CD14-positive monocyte (primary cell): ENCODE measurements at regions not wholly inside any gene's neighbourhood (a gene's known extent, or its start where the extent isn't known, plus 50 kb on each side); places are given as distances from the start of the nearest gene placed in this dataset.

ENCODE experiments used
- DNase-seq, 3 donors: peaks; one replicate each; pipeline ENCODE4 v3.0.0-alpha.2; 2011 to 2022
- H2AFZ ChIP-seq: 2 replicates; pipeline ENCODE4 v1.6.0; 2012; ENCODE audit warnings: mild to moderate bottlenecking, low read depth, low read length, inconsistent platforms; ENCODE audit not compliant: insufficient read depth, poor library complexity, severe bottlenecking
- H3K27ac ChIP-seq, 2 donors: 1 replicate in 1 of 2; 2 replicates in 1 of 2; pipeline ENCODE4 v1.5.1; 2012 to 2013; ENCODE audit warnings: low read length in 2 of 2, control low read depth in 1 of 2, inconsistent platforms in 1 of 2, low read depth in 1 of 2, mild to moderate bottlenecking in 1 of 2
- H3K27me3 ChIP-seq, 2 donors: one replicate each; pipeline versions ENCODE4 v1.6.0 to v1.6.1; 2011 to 2013; ENCODE audit warnings: low read length in 2 of 2; ENCODE audit not compliant: control insufficient read depth in 2 of 2, insufficient read depth in 2 of 2
- H3K36me3 ChIP-seq, 2 donors: replicated peaks in 1 of 2; 1 replicate in 1 of 2; 2 replicates in 1 of 2; pipeline versions ENCODE4 v1.5.1 to v1.6.1; 2012 to 2013; ENCODE audit warnings: low read length in 2 of 2, control low read depth in 1 of 2, inconsistent platforms in 1 of 2, mild to moderate bottlenecking in 1 of 2; ENCODE audit not compliant: insufficient read depth in 2 of 2, control insufficient read depth in 1 of 2
- H3K4me1 ChIP-seq, 2 donors: 1 replicate in 1 of 2; 2 replicates in 1 of 2; pipeline versions ENCODE4 v1.5.1 to v1.6.1; 2012 to 2013; ENCODE audit warnings: low read length in 2 of 2, control low read depth in 1 of 2, inconsistent platforms in 1 of 2, mild to moderate bottlenecking in 1 of 2, moderate library complexity in 1 of 2; ENCODE audit not compliant: insufficient read depth in 2 of 2, control insufficient read depth in 1 of 2
- H3K4me2 ChIP-seq: replicated peaks from 2 replicates; pipeline ENCODE3; 2012; ENCODE audit warnings: low read length, moderate library complexity, mild to moderate bottlenecking; ENCODE audit not compliant: poor library complexity, severe bottlenecking; ENCODE audit errors: extremely low read depth
- H3K4me3 ChIP-seq, 3 experiments: fragments of 200-600 bp in 1 of 3; sonication (generic) in 1 of 3; replicated peaks in 1 of 3; 1 replicate in 2 of 3; 2 replicates in 1 of 3; pipeline ENCODE4 v1.5.1; 2011 to 2013; ENCODE audit warnings: low read length in 3 of 3, mild to moderate bottlenecking in 3 of 3, control low read depth in 2 of 3, low read depth in 2 of 3, inconsistent platforms in 1 of 3, moderate library complexity in 1 of 3
- H3K79me2 ChIP-seq: 2 replicates; pipeline ENCODE4 v1.6.0; 2012; ENCODE audit warnings: mild to moderate bottlenecking, control low read depth, inconsistent platforms, low read length, moderate library complexity; ENCODE audit not compliant: insufficient read depth
- H3K9ac ChIP-seq: 2 replicates; pipeline ENCODE4 v1.6.0; 2017; ENCODE audit warnings: low read length, mild to moderate bottlenecking; ENCODE audit not compliant: insufficient read depth, poor library complexity, severe bottlenecking
- H3K9me3 ChIP-seq, 2 donors: replicated peaks in 1 of 2; 1 replicate in 1 of 2; 2 replicates in 1 of 2; pipeline versions ENCODE4 v1.5.1 to v1.6.1; 2012 to 2013; ENCODE audit warnings: low read length in 2 of 2, control low read depth in 1 of 2; ENCODE audit not compliant: control insufficient read depth in 1 of 2, insufficient read depth in 1 of 2
- H4K20me1 ChIP-seq: 2 replicates; pipeline ENCODE4 v1.6.0; 2012; ENCODE audit warnings: mild to moderate bottlenecking, low read length, control low read depth, moderate library complexity; ENCODE audit not compliant: insufficient read depth
- H3K27ac Mint-ChIP-seq, 7 donors: one replicate each; pipeline ENCODE4 v1.8.0; 2020; ENCODE audit warnings: mild to moderate bottlenecking in 7 of 7, mixed read lengths in 7 of 7, moderate library complexity in 6 of 7, inconsistent platforms in 2 of 7
- H3K27me3 Mint-ChIP-seq, 3 donors: one replicate each; pipeline ENCODE4 v1.8.0; 2021 to 2022; ENCODE audit warnings: low read depth in 3 of 3, mild to moderate bottlenecking in 3 of 3, mixed read lengths in 3 of 3, moderate library complexity in 3 of 3, inconsistent platforms in 1 of 3
- H3K36me3 Mint-ChIP-seq, 2 donors: one replicate each; pipeline ENCODE4 v1.8.0; 2020; ENCODE audit warnings: mixed read lengths in 2 of 2, inconsistent platforms in 1 of 2, mild to moderate bottlenecking in 1 of 2
- H3K4me1 Mint-ChIP-seq: one replicate; pipeline ENCODE4 v1.8.0; 2020; ENCODE audit warnings: mild to moderate bottlenecking, mixed read lengths
- H3K4me3 Mint-ChIP-seq, 2 donors: one replicate each; pipeline ENCODE4 v1.8.0; 2020; ENCODE audit warnings: mild to moderate bottlenecking in 2 of 2, mixed read lengths in 2 of 2, moderate library complexity in 1 of 2
- H3K9me3 Mint-ChIP-seq, 7 donors: one replicate each; pipeline ENCODE4 v1.8.0; 2020 to 2022; ENCODE audit warnings: mixed read lengths in 7 of 7, mild to moderate bottlenecking in 6 of 7, moderate library complexity in 6 of 7, inconsistent platforms in 2 of 7
- WGBS: methylation state at CpG from one replicate; pipeline ENCODE4 v1.1.5; 2013; ENCODE audit warnings: missing lambda C conversion rate; ENCODE audit not compliant: insufficient coverage; 5-methylcytosine and 5-hydroxymethylcytosine counted together
- intact Hi-C, 2 donors: fragments of 100-400 bp; cut with micrococcal nuclease; formaldehyde crosslinking; loops; one replicate each; pipeline versions ENCODE4 v1.15.0 to v1.15.1; 2023
- TF ChIP-seq, protein P1 (sequence below): fragments of 200-600 bp; IDR thresholded peaks from one replicate; pipeline ENCODE4 v1.8.0; 2022; ENCODE audit warnings: antibody characterized with exemption, mild to moderate bottlenecking

DNA sequence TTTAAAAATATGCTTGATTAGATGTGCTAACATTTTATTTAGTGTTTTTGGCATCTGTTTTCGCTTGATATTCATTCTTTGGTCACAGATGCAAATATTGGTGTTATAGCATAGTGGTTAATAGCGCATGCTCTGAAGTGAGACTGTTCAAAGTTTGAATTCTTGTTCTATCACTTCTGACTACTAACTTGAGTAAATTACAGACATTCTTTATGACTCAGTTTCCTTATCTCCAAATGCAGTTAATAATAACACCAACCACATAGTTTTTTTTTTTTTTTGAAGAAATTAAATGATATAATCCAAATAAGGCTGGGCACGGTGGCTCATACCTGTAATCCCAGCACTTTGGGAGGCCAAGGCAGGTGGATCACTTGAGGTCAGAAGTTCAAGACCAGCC, 81.0 kb downstream of the TMX1 start:
- Histone ChIP-seq H3K4me3 (no peak overlapping the region), H3K4me1 (no peaks in the 10 kb centered on the region), H3K9me3 (no peaks in the 10 kb centered on the region), H3K27me3 (no peaks in the 10 kb centered on the region), H3K4me2 (no peak overlapping the region), H3K27ac (no peak overlapping the region), H3K36me3 (no peaks in the 10 kb centered on the region), H3K79me2 (no peaks in the 10 kb centered on the region), H2AFZ (no peak overlapping the region), H4K20me1 (no peaks in the 10 kb centered on the region), H3K9ac (no peak overlapping the region)
- no peaks in the 10 kb centered on the region for H3K36me3 Mint-ChIP-seq
- H3K9me3 Mint-ChIP-seq, result peaks cover 0 to 6% (median 0%) of the 10 kb centered on the region in 7 donors
- H3K27me3 Mint-ChIP-seq, result peaks cover 0 to 3% (median 0%) of the 10 kb centered on the region in 3 donors
- intact Hi-C loops, result no loop called here
- H3K4me3 Mint-ChIP-seq, result no peak overlapping the region
- no peaks in the 10 kb centered on the region for H3K4me1 Mint-ChIP-seq
- no peak for DNase-seq
- no CpG with 5 or more reads among the region's 3 CpGs for WGBS
- TF ChIP-seq, protein P1, sequence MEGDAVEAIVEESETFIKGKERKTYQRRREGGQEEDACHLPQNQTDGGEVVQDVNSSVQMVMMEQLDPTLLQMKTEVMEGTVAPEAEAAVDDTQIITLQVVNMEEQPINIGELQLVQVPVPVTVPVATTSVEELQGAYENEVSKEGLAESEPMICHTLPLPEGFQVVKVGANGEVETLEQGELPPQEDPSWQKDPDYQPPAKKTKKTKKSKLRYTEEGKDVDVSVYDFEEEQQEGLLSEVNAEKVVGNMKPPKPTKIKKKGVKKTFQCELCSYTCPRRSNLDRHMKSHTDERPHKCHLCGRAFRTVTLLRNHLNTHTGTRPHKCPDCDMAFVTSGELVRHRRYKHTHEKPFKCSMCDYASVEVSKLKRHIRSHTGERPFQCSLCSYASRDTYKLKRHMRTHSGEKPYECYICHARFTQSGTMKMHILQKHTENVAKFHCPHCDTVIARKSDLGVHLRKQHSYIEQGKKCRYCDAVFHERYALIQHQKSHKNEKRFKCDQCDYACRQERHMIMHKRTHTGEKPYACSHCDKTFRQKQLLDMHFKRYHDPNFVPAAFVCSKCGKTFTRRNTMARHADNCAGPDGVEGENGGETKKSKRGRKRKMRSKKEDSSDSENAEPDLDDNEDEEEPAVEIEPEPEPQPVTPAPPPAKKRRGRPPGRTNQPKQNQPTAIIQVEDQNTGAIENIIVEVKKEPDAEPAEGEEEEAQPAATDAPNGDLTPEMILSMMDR, result no peak
- H3K27ac Mint-ChIP-seq, result no peak overlapping the region

GRCh38 chr14:51323492-51323891, 83.4 kb downstream of the TMX1 start:
- no peaks in the 10 kb centered on the region for H3K36me3 Mint-ChIP-seq
- H3K9me3 Mint-ChIP-seq, result peaks cover 0 to 6% (median 0%) of the 10 kb centered on the region in 7 donors
- no peak overlapping the region for H3K4me3 Mint-ChIP-seq
- no peak overlapping the region for H3K4me3 ChIP-seq
- DNase-seq, result no peak
- no peaks in the 10 kb centered on the region for H4K20me1 ChIP-seq
- peaks cover 4 to 5% of the 10 kb centered on the region in 2 donors for H3K27me3 ChIP-seq
- intact Hi-C loops, result no loop called here
- no peaks in the 10 kb centered on the region for H3K36me3 ChIP-seq
- H3K9me3 ChIP-seq, result no peaks in the 10 kb centered on the region
- WGBS, result 100% methylated on average over 1 of the region's 3 CpGs
- TF ChIP-seq, protein P1, result no peak
- no peaks in the 10 kb centered on the region for H3K4me1 ChIP-seq
- no peaks in the 10 kb centered on the region for H3K4me1 Mint-ChIP-seq
- H3K27me3 Mint-ChIP-seq, result peaks cover 2 to 6% (median 3%) of the 10 kb centered on the region in 3 donors
- no peaks in the 10 kb centered on the region for H3K79me2 ChIP-seq
- no peak overlapping the region for H3K27ac Mint-ChIP-seq
- no peak overlapping the region for H2AFZ ChIP-seq
- H3K27ac ChIP-seq, result no peak overlapping the region
- no peak overlapping the region for H3K4me2 ChIP-seq
- no peak overlapping the region for H3K9ac ChIP-seq
